Cardiac fibroblast (primary cell): ENCODE measurements at regions not wholly inside any gene's neighbourhood (a gene's known extent, or its start where the extent isn't known, plus 50 kb on each side); places are given as distances from the start of the nearest gene placed in this dataset.

Experiments used
- DNase-seq, 2 donors: peaks; one replicate each; pipeline versions ENCODE4 v3.0.0 to v3.0.0-alpha.2; 2010; ENCODE audit warnings: low read depth in 2 of 2
- H3K4me3 ChIP-seq, 2 donors: replicated peaks in 1 of 2; 1 replicate in 1 of 2; 2 replicates in 1 of 2; pipeline ENCODE4 v1.5.1; 2011; ENCODE audit warnings: low read depth in 2 of 2, low read length in 2 of 2, mild to moderate bottlenecking in 2 of 2, moderate library complexity in 1 of 2
- TF ChIP-seq, protein P1 (sequence below): IDR thresholded peaks from one replicate; pipeline ENCODE4 v1.5.1; 2011; ENCODE audit warnings: low read depth, mild to moderate bottlenecking, low read length, inconsistent platforms

DNA sequence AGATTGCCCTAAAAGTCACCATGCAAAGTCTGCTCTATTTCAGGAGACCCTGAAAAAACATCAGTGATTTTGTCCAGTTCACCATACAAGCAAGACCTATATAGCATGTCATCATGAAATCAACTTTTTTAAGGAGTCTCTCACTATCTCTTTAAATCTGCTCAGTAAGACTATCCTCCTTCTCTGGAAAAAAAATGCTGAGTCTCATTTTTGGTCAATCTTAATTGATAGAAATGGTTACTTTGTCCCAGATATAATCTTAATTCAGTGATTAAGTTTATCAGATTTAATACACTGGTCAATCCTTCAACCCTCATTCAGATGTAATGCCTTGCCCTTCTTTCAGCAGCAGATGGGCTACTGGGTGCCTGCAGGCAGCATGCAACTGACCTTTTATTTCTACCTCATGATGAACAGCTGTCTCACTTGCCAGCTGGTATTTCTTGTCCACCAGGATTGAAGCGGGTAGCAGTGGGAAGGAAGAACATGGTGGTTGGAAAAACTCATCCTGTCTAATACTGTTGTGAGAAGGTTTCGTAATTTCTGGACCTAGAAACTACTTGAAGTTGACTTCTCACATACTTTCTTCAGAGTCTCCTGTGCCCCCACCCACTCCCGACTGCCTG is 375.3 kb downstream of the DNAH5 start:
- TF ChIP-seq, protein P1, sequence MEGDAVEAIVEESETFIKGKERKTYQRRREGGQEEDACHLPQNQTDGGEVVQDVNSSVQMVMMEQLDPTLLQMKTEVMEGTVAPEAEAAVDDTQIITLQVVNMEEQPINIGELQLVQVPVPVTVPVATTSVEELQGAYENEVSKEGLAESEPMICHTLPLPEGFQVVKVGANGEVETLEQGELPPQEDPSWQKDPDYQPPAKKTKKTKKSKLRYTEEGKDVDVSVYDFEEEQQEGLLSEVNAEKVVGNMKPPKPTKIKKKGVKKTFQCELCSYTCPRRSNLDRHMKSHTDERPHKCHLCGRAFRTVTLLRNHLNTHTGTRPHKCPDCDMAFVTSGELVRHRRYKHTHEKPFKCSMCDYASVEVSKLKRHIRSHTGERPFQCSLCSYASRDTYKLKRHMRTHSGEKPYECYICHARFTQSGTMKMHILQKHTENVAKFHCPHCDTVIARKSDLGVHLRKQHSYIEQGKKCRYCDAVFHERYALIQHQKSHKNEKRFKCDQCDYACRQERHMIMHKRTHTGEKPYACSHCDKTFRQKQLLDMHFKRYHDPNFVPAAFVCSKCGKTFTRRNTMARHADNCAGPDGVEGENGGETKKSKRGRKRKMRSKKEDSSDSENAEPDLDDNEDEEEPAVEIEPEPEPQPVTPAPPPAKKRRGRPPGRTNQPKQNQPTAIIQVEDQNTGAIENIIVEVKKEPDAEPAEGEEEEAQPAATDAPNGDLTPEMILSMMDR, result no peak

DNA sequence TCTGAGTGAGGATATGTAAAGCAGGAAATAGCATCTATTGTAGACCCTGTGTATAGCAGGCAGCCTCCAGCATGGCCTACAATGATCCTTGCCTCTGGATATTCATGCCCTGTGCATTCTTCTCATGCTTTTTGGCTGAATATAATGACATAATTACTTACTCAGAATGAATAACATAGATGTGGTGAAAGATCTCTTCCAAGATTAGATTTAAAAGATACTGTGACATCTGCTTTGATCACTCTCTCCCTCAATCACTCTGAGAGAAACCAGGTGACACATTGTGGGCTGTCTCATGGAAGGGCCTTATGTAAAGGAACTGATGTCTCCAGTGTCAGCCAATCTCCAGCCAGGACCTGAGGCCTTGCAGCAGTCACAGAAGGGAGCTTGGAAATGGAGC is 376.7 kb downstream of the DNAH5 start:
- TF ChIP-seq, protein P1, result no peak
- no peak overlapping the region for H3K4me3 ChIP-seq
- DNase-seq, result peak in 1 of 2 donors; percentile 24

More for the DNA sequence above, 375.3 kb downstream of the DNAH5 start:
- no peak overlapping the region for H3K4me3 ChIP-seq
- DNase-seq, result no peak

DNA sequence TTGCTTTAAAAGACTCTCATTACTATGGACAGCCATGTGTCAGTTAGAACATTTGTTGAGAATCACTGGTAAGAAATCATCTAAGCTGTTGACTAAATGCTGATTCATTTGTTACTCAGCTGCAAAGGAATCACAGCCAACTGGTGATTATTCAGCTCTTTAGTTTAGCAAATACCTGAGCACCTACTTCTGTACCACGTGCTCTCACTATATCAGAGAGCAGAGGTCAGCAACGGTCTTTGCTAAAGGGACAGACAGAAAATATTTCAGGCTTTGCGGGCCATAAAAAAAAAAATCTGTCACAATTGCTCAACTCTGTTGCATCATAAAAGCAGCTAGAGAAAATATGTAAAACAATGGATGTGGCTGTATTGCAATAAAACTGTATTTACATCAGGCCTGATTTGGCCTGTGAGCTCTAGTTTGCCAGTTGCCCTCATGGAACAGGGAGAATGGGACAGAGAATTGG is 377.6 kb downstream of the DNAH5 start:
- TF ChIP-seq, protein P1, result no peak
- H3K4me3 ChIP-seq, result no peak overlapping the region

DNA sequence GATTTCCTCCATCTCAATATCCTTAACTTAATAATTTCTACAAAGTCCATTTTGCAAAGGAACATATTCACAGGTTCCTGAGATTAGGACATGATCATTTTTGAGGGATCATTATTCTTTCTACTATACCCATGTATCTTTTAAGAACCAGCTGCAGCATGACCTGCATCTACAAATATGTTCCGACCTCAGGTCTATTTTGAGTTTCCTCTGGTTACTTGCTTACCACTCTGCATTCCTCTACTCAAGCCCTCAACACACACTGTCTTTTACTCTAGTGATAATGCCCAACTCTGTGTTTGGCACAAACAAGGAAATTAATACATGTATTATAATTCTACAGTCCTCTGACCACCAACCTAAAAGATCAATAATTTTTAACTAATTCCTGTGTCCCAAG is 386.1 kb downstream of the DNAH5 start:
- no peak for DNase-seq
- TF ChIP-seq, protein P1, result no peak
- no peak overlapping the region for H3K4me3 ChIP-seq

More for the DNA sequence above, 377.6 kb downstream of the DNAH5 start:
- peak in 1 of 2 donors; percentile 68 for DNase-seq

DNA sequence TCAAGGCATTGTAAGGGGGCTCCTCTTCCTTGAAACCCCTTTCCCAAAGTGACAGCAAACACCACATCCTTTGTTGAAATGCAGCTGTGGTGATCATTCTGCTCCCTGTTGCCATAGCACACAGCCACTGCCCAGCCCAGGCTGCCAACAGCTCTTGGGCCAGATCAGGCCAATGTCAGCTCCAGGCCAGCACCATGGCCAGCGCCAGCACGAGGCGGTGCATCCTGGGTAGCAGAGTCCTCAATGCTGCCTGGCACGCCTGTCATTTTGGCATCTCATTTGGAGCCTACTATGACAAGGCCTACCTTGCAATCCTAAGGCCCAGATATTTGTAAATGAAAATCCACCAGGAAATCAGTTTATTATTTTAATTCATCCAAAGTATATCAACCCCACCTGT is 390.6 kb downstream of the DNAH5 start:
- TF ChIP-seq, protein P1, result no peak
- no peak overlapping the region for H3K4me3 ChIP-seq
- no peak for DNase-seq

DNA sequence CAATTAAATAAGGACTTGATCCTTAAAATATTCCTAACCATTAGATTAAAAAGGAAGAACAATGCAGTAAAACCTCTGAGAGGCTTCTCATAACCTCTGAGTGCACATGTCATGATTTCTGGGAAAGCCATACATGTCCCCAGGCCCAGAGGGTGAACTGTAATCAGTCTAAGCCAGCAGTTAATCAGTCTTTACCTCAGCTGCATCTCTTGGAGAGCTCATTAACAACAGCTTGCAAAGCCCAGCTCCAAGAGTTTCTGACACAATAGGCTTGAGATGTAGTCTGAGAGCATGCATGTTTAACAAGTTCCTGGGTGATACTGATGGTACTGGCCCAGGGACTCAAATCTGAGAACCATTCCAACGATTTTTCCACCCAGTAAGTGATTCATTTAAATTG is 392.1 kb downstream of the DNAH5 start:
- TF ChIP-seq, protein P1, result no peak
- H3K4me3 ChIP-seq, result no peak overlapping the region
- DNase-seq, result no peak

DNA sequence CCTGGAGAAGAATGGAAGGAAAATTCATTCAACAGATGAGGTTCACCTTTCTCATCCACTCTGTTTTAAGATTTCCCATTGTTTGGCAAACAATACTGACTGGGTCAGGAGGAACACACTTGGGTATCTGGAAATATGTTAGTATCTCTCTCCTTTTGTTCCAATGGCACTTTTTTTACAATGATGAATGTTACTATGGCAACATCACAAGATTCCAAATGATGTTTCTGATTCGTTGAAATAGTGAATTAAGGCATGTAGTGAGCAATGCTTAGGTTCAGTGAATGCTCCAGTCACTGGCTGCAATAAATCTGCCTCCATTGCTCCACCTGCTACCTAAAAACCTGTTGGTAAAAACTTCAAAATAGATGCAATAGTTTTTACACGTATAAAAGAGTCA is 392.8 kb downstream of the DNAH5 start:
- no peak overlapping the region for H3K4me3 ChIP-seq
- DNase-seq, result no peak
- TF ChIP-seq, protein P1, result no peak
